ENCODE measurements at regions not wholly inside any gene's neighbourhood (a gene's known extent, or its start where the extent isn't known, plus 50 kb on each side); places are given as distances from the start of the nearest gene placed in this dataset.

DNA sequence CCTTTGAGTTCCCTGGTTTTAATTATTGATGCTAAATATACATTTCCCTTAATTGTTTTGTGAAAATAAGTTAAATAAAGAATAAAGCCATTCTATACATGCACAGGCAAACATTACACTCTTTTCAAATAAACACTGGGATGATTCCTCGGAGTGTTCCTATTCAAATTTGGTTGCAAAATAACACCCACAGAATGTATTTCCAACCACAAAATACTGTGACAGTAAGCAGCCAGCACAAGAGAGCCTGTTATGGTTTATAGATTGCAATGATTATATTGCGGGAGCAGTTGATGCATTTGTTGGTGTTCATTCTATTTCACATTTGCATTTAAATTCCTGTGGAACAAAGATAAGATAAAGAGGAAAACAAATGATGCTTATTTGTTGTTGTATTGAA is 632.6 kb upstream of the WWC1 start:
- Histone ChIP-seq H4K91ac (ENCODE audit: low read depth, low read length) (no peak overlapping the region), H3K27ac (ENCODE audit: low read depth, low read length) (no peak overlapping the region), H3K9me3 (ENCODE audit: insufficient read depth, low read depth, low read length) (no peaks in the 10 kb centered on the region), H4K8ac (ENCODE audit: low read depth, low read length) (no peak overlapping the region), H2AK5ac (ENCODE audit: low read length) (no peak overlapping the region), H2BK5ac (ENCODE audit: low read depth, low read length, poor library complexity) (no peak overlapping the region), H3K14ac (ENCODE audit: low read length) (no peak overlapping the region), H3K4me1 (ENCODE audit: control insufficient read depth in 1 of 2, insufficient read depth in 2 of 2, low read length in 2 of 2) (no peaks in the 10 kb centered on the region), H2AFZ (ENCODE audit: insufficient read depth, low read length, poor library complexity) (no peak overlapping the region), H2BK120ac (ENCODE audit: insufficient read depth, low read length, poor library complexity) (no peak overlapping the region), H3K18ac (ENCODE audit: low read length) (no peak overlapping the region), H3K23ac (ENCODE audit: low read length) (no peak overlapping the region), H3K4me3 (ENCODE audit: low read depth, low read length) (no peak overlapping the region), H3K79me2 (ENCODE audit: control insufficient read depth, insufficient read depth, low read length, poor library complexity) (no peaks in the 10 kb centered on the region), H3K79me1 (ENCODE audit: low read length) (no peaks in the 10 kb centered on the region), H3K4ac (ENCODE audit: low read depth, low read length) (no peak overlapping the region), H3K27me3 (ENCODE audit: insufficient read depth, low read length) (no peaks in the 10 kb centered on the region), H2BK12ac (ENCODE audit: low read length) (no peak overlapping the region), H3K4me2 (ENCODE audit: low read length) (no peak overlapping the region), H3K9ac (ENCODE audit: low read length) (no peak overlapping the region), H3K36me3 (ENCODE audit: control insufficient read depth in 1 of 2, insufficient read depth in 2 of 2, low read length in 2 of 2) (no peaks in the 10 kb centered on the region), H4K12ac (ENCODE audit: low read depth, low read length) (no peak overlapping the region)
- WGBS (ENCODE audit: extremely low coverage, insufficient coverage, insufficient read length) = no CpG with 5 or more reads among the region's 2 CpGs
- no peak for DNase-seq

DNA sequence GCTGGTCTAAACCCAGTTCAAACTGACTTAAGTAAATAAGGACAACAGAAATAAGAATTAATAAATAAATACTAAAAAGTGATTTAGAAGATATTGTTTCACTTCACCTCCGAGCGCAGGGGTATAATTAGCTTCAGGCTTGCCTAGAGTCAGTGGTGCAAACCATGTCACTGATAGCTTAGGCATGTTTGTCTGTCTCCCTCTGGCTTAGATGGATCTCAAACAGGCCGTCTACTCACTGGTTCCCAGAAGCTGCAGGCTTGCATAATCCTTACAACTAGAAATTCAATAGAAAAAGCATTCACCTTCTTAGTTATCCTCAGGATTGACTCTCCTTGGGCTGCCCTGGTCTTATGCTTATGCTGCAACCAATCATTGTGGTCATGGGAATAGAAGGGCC is 629.8 kb upstream of the WWC1 start:
- no peak overlapping the region for H2BK120ac ChIP-seq (ENCODE audit: insufficient read depth, low read length, poor library complexity)
- H2BK12ac ChIP-seq (ENCODE audit: low read length) = no peak overlapping the region
- H3K4ac ChIP-seq (ENCODE audit: low read depth, low read length) = no peak overlapping the region
- no peak overlapping the region for H3K27ac ChIP-seq (ENCODE audit: low read depth, low read length)
- H3K9ac ChIP-seq (ENCODE audit: low read length) = no peak overlapping the region
- no peaks in the 10 kb centered on the region for H3K9me3 ChIP-seq (ENCODE audit: insufficient read depth, low read depth, low read length)
- no peak overlapping the region for H3K14ac ChIP-seq (ENCODE audit: low read length)
- H2BK5ac ChIP-seq (ENCODE audit: low read depth, low read length, poor library complexity) = no peak overlapping the region
- no peak overlapping the region for H4K12ac ChIP-seq (ENCODE audit: low read depth, low read length)
- DNase-seq = no peak
- no peak overlapping the region for H2AK5ac ChIP-seq (ENCODE audit: low read length)
- no peak overlapping the region for H2AFZ ChIP-seq (ENCODE audit: insufficient read depth, low read length, poor library complexity)
- H3K4me2 ChIP-seq (ENCODE audit: low read length) = no peak overlapping the region
- H3K27me3 ChIP-seq (ENCODE audit: insufficient read depth, low read length) = no peaks in the 10 kb centered on the region
- H3K4me3 ChIP-seq (ENCODE audit: low read depth, low read length) = no peak overlapping the region
- H3K36me3 ChIP-seq (ENCODE audit: control insufficient read depth in 1 of 2, insufficient read depth in 2 of 2, low read length in 2 of 2) = no peaks in the 10 kb centered on the region
- H3K79me2 ChIP-seq (ENCODE audit: control insufficient read depth, insufficient read depth, low read length, poor library complexity) = no peaks in the 10 kb centered on the region
- H4K91ac ChIP-seq (ENCODE audit: low read depth, low read length) = no peak overlapping the region
- H3K23ac ChIP-seq (ENCODE audit: low read length) = no peak overlapping the region
- no peaks in the 10 kb centered on the region for H3K79me1 ChIP-seq (ENCODE audit: low read length)
- H3K18ac ChIP-seq (ENCODE audit: low read length) = no peak overlapping the region
- no peaks in the 10 kb centered on the region for H3K4me1 ChIP-seq (ENCODE audit: control insufficient read depth in 1 of 2, insufficient read depth in 2 of 2, low read length in 2 of 2)
- no peak overlapping the region for H4K8ac ChIP-seq (ENCODE audit: low read depth, low read length)
- WGBS (ENCODE audit: extremely low coverage, insufficient coverage, insufficient read length) = no CpG with 5 or more reads among the region's 3 CpGs

- Histone ChIP-seq H4K12ac (ENCODE audit: low read depth, low read length) (no peak overlapping the region), H2BK12ac (ENCODE audit: low read length) (no peak overlapping the region), H3K27ac (ENCODE audit: low read depth, low read length) (no peak overlapping the region), H3K9me3 (ENCODE audit: insufficient read depth, low read depth, low read length) (no peaks in the 10 kb centered on the region), H3K9ac (ENCODE audit: low read length) (no peak overlapping the region), H3K4ac (ENCODE audit: low read depth, low read length) (no peak overlapping the region), H3K36me3 (ENCODE audit: control insufficient read depth in 1 of 2, insufficient read depth in 2 of 2, low read length in 2 of 2) (no peaks in the 10 kb centered on the region), H2BK5ac (ENCODE audit: low read depth, low read length, poor library complexity) (no peak overlapping the region), H3K79me1 (ENCODE audit: low read length) (no peaks in the 10 kb centered on the region), H2AFZ (ENCODE audit: insufficient read depth, low read length, poor library complexity) (no peak overlapping the region), H3K27me3 (ENCODE audit: insufficient read depth, low read length) (no peaks in the 10 kb centered on the region), H4K8ac (ENCODE audit: low read depth, low read length) (no peak overlapping the region), H4K91ac (ENCODE audit: low read depth, low read length) (no peak overlapping the region), H3K4me3 (ENCODE audit: low read depth, low read length) (no peak overlapping the region), H3K4me1 (ENCODE audit: control insufficient read depth in 1 of 2, insufficient read depth in 2 of 2, low read length in 2 of 2) (no peaks in the 10 kb centered on the region), H2AK5ac (ENCODE audit: low read length) (no peak overlapping the region), H3K23ac (ENCODE audit: low read length) (no peak overlapping the region), H3K14ac (ENCODE audit: low read length) (no peak overlapping the region), H3K18ac (ENCODE audit: low read length) (no peak overlapping the region), H2BK120ac (ENCODE audit: insufficient read depth, low read length, poor library complexity) (no peak overlapping the region), H3K4me2 (ENCODE audit: low read length) (no peak overlapping the region), H3K79me2 (ENCODE audit: control insufficient read depth, insufficient read depth, low read length, poor library complexity) (no peaks in the 10 kb centered on the region)
- no CpG with 5 or more reads among the region's 3 CpGs for WGBS (ENCODE audit: extremely low coverage, insufficient coverage, insufficient read length)
- no peak for DNase-seq
Observed at GRCh38 chr5:167664222-167664804, 627.1 kb upstream of the WWC1 start.

GRCh38 chr5:167665841-167666375 is 625.5 kb upstream of the WWC1 start:
- H3K9ac ChIP-seq (ENCODE audit: low read length) = no peak overlapping the region
- H2AK5ac ChIP-seq (ENCODE audit: low read length) = no peak overlapping the region
- no peak overlapping the region for H4K12ac ChIP-seq (ENCODE audit: low read depth, low read length)
- no peaks in the 10 kb centered on the region for H3K4me1 ChIP-seq (ENCODE audit: control insufficient read depth in 1 of 2, insufficient read depth in 2 of 2, low read length in 2 of 2)
- no peaks in the 10 kb centered on the region for H3K79me1 ChIP-seq (ENCODE audit: low read length)
- no peak overlapping the region for H4K8ac ChIP-seq (ENCODE audit: low read depth, low read length)
- H3K27me3 ChIP-seq (ENCODE audit: insufficient read depth, low read length) = no peaks in the 10 kb centered on the region
- no peak overlapping the region for H3K18ac ChIP-seq (ENCODE audit: low read length)
- H2AFZ ChIP-seq (ENCODE audit: insufficient read depth, low read length, poor library complexity) = no peak overlapping the region
- no peak overlapping the region for H2BK12ac ChIP-seq (ENCODE audit: low read length)
- no peak overlapping the region for H3K14ac ChIP-seq (ENCODE audit: low read length)
- WGBS (ENCODE audit: extremely low coverage, insufficient coverage, insufficient read length) = no CpG with 5 or more reads among the region's 5 CpGs
- H3K9me3 ChIP-seq (ENCODE audit: insufficient read depth, low read depth, low read length) = no peaks in the 10 kb centered on the region
- H2BK5ac ChIP-seq (ENCODE audit: low read depth, low read length, poor library complexity) = no peak overlapping the region
- no peaks in the 10 kb centered on the region for H3K36me3 ChIP-seq (ENCODE audit: control insufficient read depth in 1 of 2, insufficient read depth in 2 of 2, low read length in 2 of 2)
- H3K4me2 ChIP-seq (ENCODE audit: low read length) = no peak overlapping the region
- no peak overlapping the region for H2BK120ac ChIP-seq (ENCODE audit: insufficient read depth, low read length, poor library complexity)
- H3K27ac ChIP-seq (ENCODE audit: low read depth, low read length) = no peak overlapping the region
- H3K4me3 ChIP-seq (ENCODE audit: low read depth, low read length) = no peak overlapping the region
- no peaks in the 10 kb centered on the region for H3K79me2 ChIP-seq (ENCODE audit: control insufficient read depth, insufficient read depth, low read length, poor library complexity)
- H3K23ac ChIP-seq (ENCODE audit: low read length) = no peak overlapping the region
- no peak overlapping the region for H3K4ac ChIP-seq (ENCODE audit: low read depth, low read length)
- peak in 1 of 2 donors; percentile 12 for DNase-seq
- no peak overlapping the region for H4K91ac ChIP-seq (ENCODE audit: low read depth, low read length)

Measured in trophoblast cell (in vitro differentiated cells and primary cell).